Activated CD4-positive, alpha-beta T cell treated with anti-CD3 and anti-CD28 coated beads for 4 hours (primary cell): ENCODE measurements at regions not wholly inside any gene's neighbourhood (a gene's known extent, or its start where the extent isn't known, plus 50 kb on each side); places are given as distances from the start of the nearest gene placed in this dataset.

Source experiments
- DNase-seq, 2 donors: peaks; one replicate each; pipeline ENCODE4 v3.0.0-alpha.2; 2020

GRCh38 chr13:107234319-107235073 is 666.6 kb upstream of the ARGLU1 start:
- DNase-seq = no peak

- no peak for DNase-seq
Measured at GRCh38 chr13:107233541-107233940, 665.6 kb upstream of the ARGLU1 start.

DNA sequence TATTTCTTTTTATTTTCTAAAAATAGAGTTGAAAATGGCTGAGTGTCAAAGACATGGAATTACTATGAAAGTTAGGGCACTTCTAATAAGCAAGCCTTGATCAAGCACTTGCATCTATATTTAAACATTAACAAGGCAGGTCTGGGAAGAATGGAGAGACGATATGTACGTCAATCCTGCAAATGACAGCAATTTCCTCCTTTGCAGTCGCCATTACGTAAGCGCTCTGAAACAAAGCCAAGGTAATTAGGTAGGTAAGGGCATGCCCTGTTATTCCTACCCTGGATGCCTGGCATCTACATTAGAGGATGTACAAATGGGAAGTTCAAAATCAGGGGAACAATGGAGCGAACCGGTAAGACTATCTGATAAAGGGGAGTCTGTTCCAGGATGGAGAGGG is 664.0 kb upstream of the ARGLU1 start:
- no peak for DNase-seq

- DNase-seq = no peak
Measured at GRCh38 chr13:107223867-107224266, 655.9 kb upstream of the ARGLU1 start.

DNA sequence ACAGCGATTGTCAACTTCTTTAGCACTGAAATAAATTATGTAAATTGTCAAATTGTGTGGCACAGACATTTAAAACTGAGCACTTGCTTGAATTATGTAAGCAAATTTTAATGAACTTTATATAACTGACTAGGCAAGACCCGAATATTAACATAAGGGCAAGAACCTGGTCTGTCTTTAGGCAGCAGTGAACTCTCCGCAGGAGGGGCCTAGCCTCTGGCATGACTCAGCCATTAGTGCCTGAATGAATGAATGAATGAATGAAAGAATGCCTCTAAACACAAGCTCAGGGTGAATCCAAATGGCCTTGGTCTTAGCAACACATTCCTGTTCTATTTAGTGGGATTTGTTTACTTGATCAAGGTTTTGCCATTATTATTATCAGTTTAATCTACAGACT is 654.7 kb upstream of the ARGLU1 start:
- no peak for DNase-seq

- DNase-seq = no peak
Measured at GRCh38 chr13:107220245-107220644, 652.3 kb upstream of the ARGLU1 start.

DNA sequence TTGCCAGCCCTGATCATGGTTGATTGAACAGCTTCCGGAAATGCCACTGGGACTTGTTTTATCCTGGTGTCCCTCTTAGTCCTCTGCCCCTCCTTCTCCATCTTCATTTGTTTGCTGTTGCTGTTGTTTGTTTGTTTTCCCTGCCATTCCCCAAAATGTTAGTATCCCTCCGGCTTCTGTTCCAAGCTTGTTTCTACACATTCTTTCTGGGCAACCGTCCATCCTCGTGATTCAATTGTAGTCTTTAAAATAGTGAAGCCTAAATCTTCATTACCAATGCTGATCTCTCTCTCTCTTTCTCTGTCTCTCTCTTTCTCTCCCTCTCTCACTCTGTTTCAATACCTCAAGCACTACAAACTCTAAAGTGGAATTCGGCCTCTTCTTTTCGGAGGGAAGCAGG is 649.3 kb upstream of the ARGLU1 start:
- no peak for DNase-seq

- no peak for DNase-seq
Measured at GRCh38 chr13:107216046-107216755, 648.3 kb upstream of the ARGLU1 start.

- DNase-seq = peak; percentile 13 to 18
Measured at GRCh38 chr13:107211073-107211472, 643.1 kb upstream of the ARGLU1 start.

DNA sequence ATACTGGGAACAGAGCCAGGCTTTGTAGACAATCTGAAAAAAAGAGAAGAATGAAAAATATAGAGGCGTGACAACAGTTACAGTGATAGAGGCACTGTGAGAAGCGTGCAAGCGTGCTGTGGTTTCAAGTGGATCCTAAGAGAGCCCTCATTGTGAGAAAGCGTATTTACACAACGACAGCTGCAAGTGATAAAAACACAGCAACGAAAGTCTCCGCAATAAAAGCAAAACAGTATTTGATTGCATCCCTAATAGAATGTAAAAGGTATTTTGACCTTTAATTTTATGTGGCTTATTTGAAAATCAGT is 642.7 kb upstream of the ARGLU1 start:
- DNase-seq = no peak

- no peak for DNase-seq
Measured at GRCh38 chr13:107209824-107210722, 642.1 kb upstream of the ARGLU1 start.

DNA sequence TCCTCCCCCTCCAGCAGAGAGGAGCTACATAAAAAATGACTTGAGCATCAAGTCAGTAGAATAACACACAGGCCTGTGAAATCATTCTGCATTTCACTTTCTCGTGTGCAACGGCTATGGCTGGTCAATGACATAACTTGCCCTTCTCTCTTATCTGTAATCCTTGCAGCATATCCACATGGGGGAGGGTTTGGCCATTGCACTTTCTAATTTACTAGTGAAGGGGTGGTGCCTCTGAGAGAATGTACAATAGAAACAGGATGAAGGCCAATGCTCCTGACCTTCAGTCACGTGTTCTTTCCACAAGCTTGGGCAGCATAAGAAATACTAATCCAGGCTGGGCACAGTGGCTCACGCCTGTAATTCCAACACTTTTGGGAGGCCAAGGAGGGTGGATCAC is 641.0 kb upstream of the ARGLU1 start:
- no peak for DNase-seq

- peak; percentile 31 to 40 for DNase-seq
Measured at GRCh38 chr13:107205318-107206104, 637.6 kb upstream of the ARGLU1 start.

- DNase-seq = no peak
Measured at GRCh38 chr13:107203146-107203847, 635.4 kb upstream of the ARGLU1 start.

DNA sequence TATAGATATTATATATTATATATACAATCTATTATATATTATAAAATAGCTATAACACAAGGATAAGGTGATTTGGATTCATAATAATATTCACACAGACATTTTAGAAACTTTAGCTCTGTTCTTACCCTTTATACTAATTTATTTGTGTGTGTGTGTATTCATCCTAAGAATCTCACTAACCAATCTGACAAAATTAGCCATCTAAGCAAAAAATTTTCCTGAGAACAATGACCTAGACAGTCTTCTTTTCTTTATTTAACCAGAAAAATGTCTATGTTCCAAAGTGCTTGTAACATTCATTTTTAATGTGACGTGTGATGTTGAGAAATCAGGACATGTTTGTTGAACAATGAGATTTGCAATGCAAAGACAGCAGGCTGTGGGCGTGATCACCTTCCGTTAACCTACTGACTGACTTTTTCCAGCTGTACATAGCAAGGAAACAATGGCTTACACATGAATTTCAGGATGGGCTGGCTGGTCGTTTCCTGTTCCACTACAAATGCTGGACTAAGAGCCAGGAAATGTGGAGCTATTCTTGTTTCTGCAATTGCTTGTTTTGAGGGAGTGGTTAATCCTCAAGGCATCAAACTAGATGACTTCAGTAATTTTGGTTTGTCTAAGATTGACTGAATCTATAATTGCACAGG is 634.6 kb upstream of the ARGLU1 start:
- no peak for DNase-seq

DNA sequence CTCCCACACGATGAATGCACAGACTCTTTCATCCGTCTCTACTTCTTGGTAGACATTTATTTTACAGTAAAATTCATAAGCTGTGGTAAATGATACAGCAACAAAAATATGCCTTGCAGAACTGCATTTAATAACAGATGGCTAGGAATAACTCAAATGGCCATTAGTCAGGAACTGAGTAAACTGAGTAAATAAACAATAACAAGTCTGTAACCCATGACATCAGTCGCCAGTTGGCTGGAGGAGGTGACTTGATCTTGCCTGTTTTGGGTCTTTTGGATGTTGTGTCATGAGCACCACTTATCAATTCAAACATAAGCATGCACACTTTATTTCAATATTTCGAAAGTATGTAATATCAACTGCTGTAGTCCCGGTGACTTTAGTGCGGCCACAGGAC is 632.6 kb upstream of the ARGLU1 start:
- DNase-seq = no peak

DNA sequence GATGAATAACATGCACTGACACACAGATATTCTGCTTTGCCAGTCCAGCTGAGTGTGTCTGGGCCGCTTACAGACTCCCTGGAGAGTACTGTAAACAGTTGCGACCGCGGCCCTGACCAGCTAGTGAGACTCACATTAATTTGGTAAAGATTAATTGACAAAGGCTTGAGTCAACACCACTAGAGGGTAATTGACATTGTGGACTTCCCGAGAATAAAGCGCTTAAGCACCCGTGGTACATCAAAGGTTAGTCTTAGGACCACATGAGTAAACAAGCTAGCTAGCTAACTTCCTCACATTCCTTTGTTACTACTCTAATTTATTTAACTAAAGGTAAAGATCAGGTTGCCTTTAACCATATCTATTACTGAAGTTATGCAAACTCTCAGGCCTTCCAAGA is 624.4 kb upstream of the ARGLU1 start:
- DNase-seq = no peak

DNA sequence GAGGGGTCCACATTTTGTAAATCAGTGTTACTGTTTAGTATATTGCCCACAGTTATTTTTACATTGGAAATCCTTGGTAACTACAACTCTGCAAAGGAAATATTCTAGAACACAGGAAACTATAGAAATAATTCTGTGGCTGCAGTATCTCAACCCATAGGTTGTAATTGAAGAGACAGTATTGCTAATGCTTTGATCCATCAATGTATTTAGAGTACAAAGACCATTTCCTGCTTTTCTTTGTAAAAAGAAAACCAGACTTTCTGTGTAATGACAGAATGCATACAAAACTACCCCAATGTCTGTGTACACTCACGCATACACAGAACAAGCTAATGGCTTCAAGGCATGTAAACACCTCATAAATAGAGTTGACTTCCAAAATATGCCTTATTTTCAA is 622.1 kb upstream of the ARGLU1 start:
- no peak for DNase-seq

GRCh38 chr13:107185889-107186288 is 618.0 kb upstream of the ARGLU1 start:
- DNase-seq = no peak

GRCh38 chr13:107170270-107170931 is 602.5 kb upstream of the ARGLU1 start:
- DNase-seq = no peak

DNA sequence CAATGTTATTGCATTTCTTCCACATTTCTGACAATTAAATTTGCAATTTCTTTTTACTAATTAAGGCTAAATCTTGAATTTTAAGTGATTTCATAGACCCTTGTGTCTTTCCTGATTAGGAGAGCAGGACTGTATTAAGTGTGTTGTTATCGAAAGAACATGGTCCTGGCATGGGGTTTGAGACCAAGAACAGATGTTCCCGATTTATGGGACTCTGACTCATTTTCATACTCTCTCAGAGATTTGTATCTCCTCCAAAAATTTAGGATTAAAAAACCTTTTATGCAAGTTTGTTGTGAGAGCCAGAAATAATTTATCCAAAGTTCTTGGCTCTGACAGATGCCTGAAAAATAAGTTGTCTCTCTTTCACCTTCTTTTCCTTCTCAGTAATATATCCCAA is 589.3 kb upstream of the ARGLU1 start:
- no peak for DNase-seq
